ENCODE measurements at regions not wholly inside any gene's neighbourhood (a gene's known extent, or its start where the extent isn't known, plus 50 kb on each side); places are given as distances from the start of the nearest gene placed in this dataset.

- no peaks in the 10 kb centered on the region for H3K9me3 ChIP-seq (ENCODE audit: low read length)
- H3K9ac ChIP-seq (ENCODE audit: insufficient read depth, low read depth, low read length): no peak overlapping the region
- in situ Hi-C loops (cut with HindIII; ENCODE audit: extremely low pct_ligation_motif_present, low pct_unique_long_range_greater_than_20kb): no loop called here
- POLR2A ChIA-PET: no interaction called here
- H3K27me3 ChIP-seq (ENCODE audit: control insufficient read depth in 1 of 2, insufficient read depth in 2 of 2, low read length in 2 of 2): no peaks in the 10 kb centered on the region
- intact Hi-C loops (cut with micrococcal nuclease; ENCODE audit: unreplicated experiment): no loop called here
- no TSS peak for BruUV-seq (replicated peaks)
- CTCF ChIA-PET (ENCODE audit: low intra/inter-chr PET ratio, low total read pairs): no interaction called here
- no peaks in the 10 kb centered on the region for H3K79me2 ChIP-seq (ENCODE audit: insufficient read depth, low read length)
- no peaks in the 10 kb centered on the region for H3K4me1 ChIP-seq (ENCODE audit: insufficient read depth, low read length)
- no peaks in the 10 kb centered on the region for H4K20me1 ChIP-seq (ENCODE audit: insufficient read depth, low read length)
- no peak overlapping the region for H3K4me2 ChIP-seq (ENCODE audit: low read depth, low read length)
- no peaks in the 10 kb centered on the region for H3K36me3 ChIP-seq (replicated peaks in 1 of 2; ENCODE audit: control insufficient read depth in 1 of 2, insufficient read depth in 2 of 2, low read length in 2 of 2)
- WGBS (ENCODE audit: low lambda C conversion rate): 72% methylated on average over 5 of the region's 5 CpGs
- H3K4me3 ChIP-seq (replicated peaks in 1 of 3; ENCODE audit: insufficient read depth in 1 of 3, low read depth in 2 of 3, low read length in 3 of 3): no peak overlapping the region
- FAIRE-seq (no peak), ATAC-seq (no peak), DNase-seq (ENCODE audit: low spot score) (no peak)
- H2AFZ ChIP-seq (ENCODE audit: low read length): no peak overlapping the region
- no peak overlapping the region for H3K27ac ChIP-seq (ENCODE audit: extremely low read length, insufficient read depth, low read length)
- no peak for TF ChIP-seq E2F2 (CRISPR knock-in tag; IDR thresholded peaks at IDR 0.05; ENCODE audit: borderline replicate concordance)
- TF ChIP-seq ZBTB49 (CRISPR knock-in tag; IDR thresholded peaks at IDR 0.05; ENCODE audit: borderline replicate concordance): no peak
- TF ChIP-seq ZBTB34 (CRISPR knock-in tag; IDR thresholded peaks at IDR 0.05): no peak
- TF ChIP-seq ZFP1 (CRISPR knock-in tag; IDR thresholded peaks at IDR 0.05): no peak
- TF ChIP-seq ZSCAN12 (CRISPR knock-in tag; IDR thresholded peaks at IDR 0.05): no peak
- TF ChIP-seq TOPORS (CRISPR knock-in tag; IDR thresholded peaks at IDR 0.05): no peak
- no peak for TF ChIP-seq TCF12 (IDR thresholded peaks at IDR 0.05)
- TF ChIP-seq TCF12 (CRISPR knock-in tag; IDR thresholded peaks at IDR 0.05): no peak
- no peak for TF ChIP-seq ZNF597 (CRISPR knock-in tag; IDR thresholded peaks at IDR 0.05)
- no peak for TF ChIP-seq CCDC6 (CRISPR knock-in tag; IDR thresholded peaks at IDR 0.05)
- TF ChIP-seq HNF1B (CRISPR knock-in tag; IDR thresholded peaks at IDR 0.05): no peak
- no peak for TF ChIP-seq PITX1 (CRISPR knock-in tag; IDR thresholded peaks at IDR 0.05)
- TF ChIP-seq ZNF337 (CRISPR knock-in tag; IDR thresholded peaks at IDR 0.05; ENCODE audit: borderline replicate concordance, low read depth): no peak
- no peak for TF ChIP-seq ELK4 (CRISPR knock-in tag; IDR thresholded peaks at IDR 0.05; ENCODE audit: borderline replicate concordance)
- no peak for TF ChIP-seq TBX2 (CRISPR knock-in tag; IDR thresholded peaks at IDR 0.05; ENCODE audit: borderline replicate concordance)
- no peak for TF ChIP-seq MED1 (CRISPR knock-in tag; IDR thresholded peaks at IDR 0.05)
- no peak for TF ChIP-seq ZNF780A (CRISPR knock-in tag; IDR thresholded peaks at IDR 0.05)
- TF ChIP-seq ZFP90 (CRISPR knock-in tag; IDR thresholded peaks at IDR 0.05; ENCODE audit: borderline replicate concordance): no peak
Measured at GRCh38 chr17:14717859-14718258, 417.0 kb downstream of the HS3ST3B1 start.

Data from HepG2 (cell line).